ENCODE measurements at regions not wholly inside any gene's neighbourhood (a gene's known extent, or its start where the extent isn't known, plus 50 kb on each side); places are given as distances from the start of the nearest gene placed in this dataset.

DNA sequence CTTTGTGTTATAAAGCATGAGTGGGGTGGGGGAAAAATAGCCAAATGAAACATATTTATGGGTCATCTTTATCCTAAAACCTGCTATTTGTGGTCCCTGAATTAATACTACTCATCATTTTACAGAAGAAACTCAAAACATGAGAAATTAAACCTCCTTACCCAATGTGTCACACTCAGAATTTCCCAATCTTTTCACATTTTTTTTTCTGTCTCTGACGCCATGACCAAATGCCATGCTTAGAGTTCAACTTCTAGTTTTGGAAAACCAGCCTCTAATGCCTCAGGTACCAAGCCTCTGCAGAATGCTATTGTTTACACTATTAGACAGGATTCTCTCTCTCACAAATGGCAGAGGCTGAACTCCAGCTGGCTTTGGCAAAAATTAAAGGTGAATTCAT, 505.5 kb upstream of the WWC1 start:
- Histone ChIP-seq H3K4me2 (ENCODE audit: low read length, poor library complexity, severe bottlenecking) (no peak overlapping the region), H3K27me3 (ENCODE audit: control insufficient read depth in 1 of 2, insufficient read depth in 1 of 2, low read length in 2 of 2) (no peaks in the 10 kb centered on the region), H2AK5ac (ENCODE audit: low read length, severe bottlenecking) (no peak overlapping the region), H3K4me3 (ENCODE audit: insufficient read depth in 1 of 2, low read depth in 1 of 2, low read length in 2 of 2) (no peak overlapping the region), H2BK120ac (ENCODE audit: low read depth, low read length) (no peak overlapping the region), H3K14ac (ENCODE audit: low read length in 2 of 2) (no peak overlapping the region), H3K4ac (ENCODE audit: low read depth in 1 of 2, low read length in 2 of 2) (no peak overlapping the region), H4K91ac (ENCODE audit: low read length) (no peak overlapping the region), H3K23ac (ENCODE audit: low read length in 2 of 2) (no peak overlapping the region), H2BK15ac (ENCODE audit: low read depth, poor library complexity, severe bottlenecking) (no peak overlapping the region), H2BK5ac (ENCODE audit: low read depth, low read length, poor library complexity, severe bottlenecking) (no peak overlapping the region), H3K36me3 (ENCODE audit: control insufficient read depth in 1 of 2, insufficient read depth in 2 of 2, low read depth in 1 of 2, low read length in 2 of 2) (no peaks in the 10 kb centered on the region), H4K8ac (ENCODE audit: low read length) (no peak overlapping the region), H2AFZ (ENCODE audit: low read depth, low read length) (no peak overlapping the region), H3K9me3 (ENCODE audit: control insufficient read depth, low read length) (no peaks in the 10 kb centered on the region), H3K27ac (ENCODE audit: low read length, poor library complexity, severe bottlenecking) (no peak overlapping the region), H3K4me1 (ENCODE audit: control insufficient read depth, insufficient read depth, low read depth, low read length) (no peaks in the 10 kb centered on the region), H2BK12ac (ENCODE audit: low read length in 2 of 2) (no peak overlapping the region), H3K18ac (ENCODE audit: low read depth in 1 of 2, low read length in 2 of 2) (no peak overlapping the region), H3K9ac (ENCODE audit: low read length) (no peak overlapping the region), H3K79me1 (replicated peaks; ENCODE audit: low read length, poor library complexity, severe bottlenecking) (peaks cover 14% of the 10 kb centered on the region)
- no peak for DNase-seq
- WGBS, result 90% methylated on average over 1 of the region's 1 CpG

DNA sequence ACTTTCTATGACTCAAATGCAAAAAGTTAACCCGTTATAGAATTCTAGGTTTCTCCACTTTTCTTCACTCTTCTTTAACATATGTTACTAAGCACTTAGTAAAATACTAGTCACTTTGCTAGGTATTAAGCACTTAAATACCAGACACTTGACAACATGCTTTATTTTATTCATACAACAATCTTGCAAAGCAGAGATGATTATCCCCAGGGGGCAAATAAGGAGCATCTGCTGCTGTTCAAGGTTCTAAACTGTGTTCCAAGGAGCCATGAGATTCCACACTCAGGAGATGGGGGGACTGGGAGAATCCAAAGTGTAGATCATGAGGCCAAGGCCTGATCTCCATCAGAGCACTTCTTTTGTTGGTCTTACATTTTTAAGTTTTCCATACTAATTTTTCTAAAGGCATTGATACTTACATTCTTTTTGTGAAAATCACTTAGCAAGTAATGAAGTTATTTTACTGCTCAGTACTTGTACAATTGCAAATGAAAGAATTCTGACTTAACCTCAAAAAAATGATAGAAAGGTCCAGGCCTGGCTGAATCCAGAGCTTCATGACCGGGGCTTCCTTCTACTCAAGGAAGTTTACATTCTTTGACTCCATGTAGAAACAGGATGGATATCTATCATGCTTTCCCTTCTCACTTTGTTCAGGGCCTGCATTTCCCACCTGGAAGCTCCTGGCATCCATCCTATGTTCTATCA, 504.4 kb upstream of the WWC1 start:
- Histone ChIP-seq H3K27me3 (ENCODE audit: control insufficient read depth in 1 of 2, insufficient read depth in 1 of 2, low read length in 2 of 2) (no peaks in the 10 kb centered on the region), H3K23ac (ENCODE audit: low read length in 2 of 2) (no peak overlapping the region), H2BK12ac (ENCODE audit: low read length in 2 of 2) (no peak overlapping the region), H2BK120ac (ENCODE audit: low read depth, low read length) (no peak overlapping the region), H3K79me1 (replicated peaks; ENCODE audit: low read length, poor library complexity, severe bottlenecking) (peaks cover 11% of the 10 kb centered on the region), H3K4me1 (ENCODE audit: control insufficient read depth, insufficient read depth, low read depth, low read length) (peaks cover 2% of the 10 kb centered on the region), H3K4ac (ENCODE audit: low read depth in 1 of 2, low read length in 2 of 2) (no peak overlapping the region), H3K18ac (ENCODE audit: low read depth in 1 of 2, low read length in 2 of 2) (no peak overlapping the region), H3K27ac (ENCODE audit: low read length, poor library complexity, severe bottlenecking) (no peak overlapping the region), H3K4me2 (ENCODE audit: low read length, poor library complexity, severe bottlenecking) (no peak overlapping the region), H2BK5ac (ENCODE audit: low read depth, low read length, poor library complexity, severe bottlenecking) (no peak overlapping the region), H2AFZ (ENCODE audit: low read depth, low read length) (no peak overlapping the region), H3K9me3 (ENCODE audit: control insufficient read depth, low read length) (no peaks in the 10 kb centered on the region), H4K8ac (ENCODE audit: low read length) (no peak overlapping the region), H4K91ac (ENCODE audit: low read length) (no peak overlapping the region), H2AK5ac (ENCODE audit: low read length, severe bottlenecking) (no peak overlapping the region), H3K14ac (ENCODE audit: low read length in 2 of 2) (no peak overlapping the region), H3K9ac (ENCODE audit: low read length) (no peak overlapping the region), H2BK15ac (ENCODE audit: low read depth, poor library complexity, severe bottlenecking) (no peak overlapping the region), H3K4me3 (ENCODE audit: insufficient read depth in 1 of 2, low read depth in 1 of 2, low read length in 2 of 2) (no peak overlapping the region), H3K36me3 (ENCODE audit: control insufficient read depth in 1 of 2, insufficient read depth in 2 of 2, low read depth in 1 of 2, low read length in 2 of 2) (no peaks in the 10 kb centered on the region)
- WGBS, result 74% methylated on average over 2 of the region's 2 CpGs
- no peak for DNase-seq

DNA sequence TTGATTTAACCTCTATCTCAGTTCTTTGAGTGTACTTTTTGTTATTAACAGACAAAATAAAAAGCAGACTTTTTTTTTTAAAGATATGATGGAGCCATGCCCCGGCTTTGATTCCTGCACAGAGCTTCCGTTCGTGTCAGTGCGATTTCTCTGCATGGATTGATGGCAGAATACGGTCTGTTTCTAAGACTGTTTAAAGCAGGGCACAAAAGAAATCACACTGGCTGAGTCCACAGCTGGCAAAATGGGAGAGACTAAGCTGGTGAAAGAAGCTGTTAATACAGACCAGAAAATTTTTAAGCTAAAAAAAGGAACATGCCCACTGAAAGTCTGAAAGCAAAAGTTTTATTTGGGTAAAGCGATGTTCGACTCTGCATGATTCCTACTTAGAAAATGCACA, 501.4 kb upstream of the WWC1 start:
- no peak overlapping the region for H2BK5ac ChIP-seq (ENCODE audit: low read depth, low read length, poor library complexity, severe bottlenecking)
- no peaks in the 10 kb centered on the region for H3K36me3 ChIP-seq (ENCODE audit: control insufficient read depth in 1 of 2, insufficient read depth in 2 of 2, low read depth in 1 of 2, low read length in 2 of 2)
- H3K4me2 ChIP-seq (ENCODE audit: low read length, poor library complexity, severe bottlenecking), result no peak overlapping the region
- H4K91ac ChIP-seq (ENCODE audit: low read length), result no peak overlapping the region
- no peak overlapping the region for H3K9ac ChIP-seq (ENCODE audit: low read length)
- no peak overlapping the region for H3K4me3 ChIP-seq (ENCODE audit: insufficient read depth in 1 of 2, low read depth in 1 of 2, low read length in 2 of 2)
- H2BK12ac ChIP-seq (ENCODE audit: low read length in 2 of 2), result no peak overlapping the region
- H3K4me1 ChIP-seq (ENCODE audit: control insufficient read depth, insufficient read depth, low read depth, low read length), result peaks cover 6% of the 10 kb centered on the region
- peaks cover 13% of the 10 kb centered on the region for H3K79me1 ChIP-seq (replicated peaks; ENCODE audit: low read length, poor library complexity, severe bottlenecking)
- no peak overlapping the region for H3K18ac ChIP-seq (ENCODE audit: low read depth in 1 of 2, low read length in 2 of 2)
- H2AFZ ChIP-seq (ENCODE audit: low read depth, low read length), result no peak overlapping the region
- H3K14ac ChIP-seq (ENCODE audit: low read length in 2 of 2), result no peak overlapping the region
- H3K4ac ChIP-seq (ENCODE audit: low read depth in 1 of 2, low read length in 2 of 2), result no peak overlapping the region
- H3K27me3 ChIP-seq (ENCODE audit: control insufficient read depth in 1 of 2, insufficient read depth in 1 of 2, low read length in 2 of 2), result no peaks in the 10 kb centered on the region
- H2BK120ac ChIP-seq (ENCODE audit: low read depth, low read length), result no peak overlapping the region
- WGBS, result 97% methylated on average over 7 of the region's 7 CpGs
- DNase-seq, result no peak
- no peak overlapping the region for H2AK5ac ChIP-seq (ENCODE audit: low read length, severe bottlenecking)
- no peak overlapping the region for H3K27ac ChIP-seq (ENCODE audit: low read length, poor library complexity, severe bottlenecking)
- no peak overlapping the region for H3K23ac ChIP-seq (ENCODE audit: low read length in 2 of 2)
- no peaks in the 10 kb centered on the region for H3K9me3 ChIP-seq (ENCODE audit: control insufficient read depth, low read length)
- no peak overlapping the region for H4K8ac ChIP-seq (ENCODE audit: low read length)
- H2BK15ac ChIP-seq (ENCODE audit: low read depth, poor library complexity, severe bottlenecking), result no peak overlapping the region

DNA sequence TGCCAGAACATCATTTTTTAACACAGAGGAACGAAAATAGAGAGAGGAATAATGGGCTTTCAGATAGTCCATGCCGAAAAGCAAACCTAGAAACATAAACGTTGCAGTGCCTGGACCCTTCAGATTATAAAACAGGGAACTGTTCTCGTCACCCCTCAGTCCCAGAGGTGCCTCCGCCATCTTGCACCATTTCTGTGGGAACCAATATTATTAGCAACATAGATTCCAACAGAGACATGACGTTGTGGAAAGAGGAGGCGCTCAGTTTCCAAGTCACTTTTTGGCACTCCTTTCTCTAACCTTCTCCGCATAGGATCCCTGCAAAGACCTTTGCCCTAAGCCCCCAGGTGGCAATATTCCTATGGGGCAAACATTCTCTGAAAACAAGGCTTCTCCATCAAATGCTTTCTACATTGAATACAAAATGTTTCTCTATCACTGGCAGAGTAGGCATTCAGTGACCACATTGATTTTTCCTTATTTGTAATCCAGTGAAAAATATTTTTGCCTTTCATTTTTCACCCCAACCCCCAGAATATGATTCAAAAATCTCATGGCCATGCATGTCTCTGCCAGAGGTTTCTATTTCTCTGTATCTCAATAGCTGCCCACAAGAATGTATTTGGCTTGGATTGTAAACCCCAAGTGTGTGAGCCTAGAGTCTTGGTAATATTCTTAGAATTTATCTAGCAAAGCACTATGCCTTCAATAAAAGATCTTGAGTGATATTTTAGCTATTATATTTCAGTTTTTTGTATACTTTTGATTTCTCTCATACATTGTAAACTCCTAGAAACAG, 500.8 kb upstream of the WWC1 start:
- no peak overlapping the region for H2BK15ac ChIP-seq (ENCODE audit: low read depth, poor library complexity, severe bottlenecking)
- no peaks in the 10 kb centered on the region for H3K9me3 ChIP-seq (ENCODE audit: control insufficient read depth, low read length)
- no peak overlapping the region for H2BK12ac ChIP-seq (ENCODE audit: low read length in 2 of 2)
- H3K27ac ChIP-seq (ENCODE audit: low read length, poor library complexity, severe bottlenecking), result no peak overlapping the region
- peaks cover 0 to 3% of the 10 kb centered on the region in 2 experiments for H3K27me3 ChIP-seq (ENCODE audit: control insufficient read depth in 1 of 2, insufficient read depth in 1 of 2, low read length in 2 of 2)
- H3K4me1 ChIP-seq (ENCODE audit: control insufficient read depth, insufficient read depth, low read depth, low read length), result peaks cover 6% of the 10 kb centered on the region
- no peak overlapping the region for H2AK5ac ChIP-seq (ENCODE audit: low read length, severe bottlenecking)
- no peak for DNase-seq
- WGBS, result 90% methylated on average over 8 of the region's 8 CpGs
- no peak overlapping the region for H3K9ac ChIP-seq (ENCODE audit: low read length)
- H3K14ac ChIP-seq (ENCODE audit: low read length in 2 of 2), result no peak overlapping the region
- no peak overlapping the region for H3K4me3 ChIP-seq (ENCODE audit: insufficient read depth in 1 of 2, low read depth in 1 of 2, low read length in 2 of 2)
- no peak overlapping the region for H4K8ac ChIP-seq (ENCODE audit: low read length)
- no peaks in the 10 kb centered on the region for H3K36me3 ChIP-seq (ENCODE audit: control insufficient read depth in 1 of 2, insufficient read depth in 2 of 2, low read depth in 1 of 2, low read length in 2 of 2)
- H2AFZ ChIP-seq (ENCODE audit: low read depth, low read length), result no peak overlapping the region
- H3K18ac ChIP-seq (ENCODE audit: low read depth in 1 of 2, low read length in 2 of 2), result no peak overlapping the region
- H2BK120ac ChIP-seq (ENCODE audit: low read depth, low read length), result no peak overlapping the region
- H3K23ac ChIP-seq (ENCODE audit: low read length in 2 of 2), result no peak overlapping the region
- H2BK5ac ChIP-seq (ENCODE audit: low read depth, low read length, poor library complexity, severe bottlenecking), result no peak overlapping the region
- no peak overlapping the region for H4K91ac ChIP-seq (ENCODE audit: low read length)
- no peak overlapping the region for H3K4ac ChIP-seq (ENCODE audit: low read depth in 1 of 2, low read length in 2 of 2)
- H3K4me2 ChIP-seq (ENCODE audit: low read length, poor library complexity, severe bottlenecking), result no peak overlapping the region
- peaks cover 13% of the 10 kb centered on the region for H3K79me1 ChIP-seq (replicated peaks; ENCODE audit: low read length, poor library complexity, severe bottlenecking)
